ENCODE measurements at regions not wholly inside any gene's neighbourhood (a gene's known extent, or its start where the extent isn't known, plus 50 kb on each side); places are given as distances from the start of the nearest gene placed in this dataset.

DNA sequence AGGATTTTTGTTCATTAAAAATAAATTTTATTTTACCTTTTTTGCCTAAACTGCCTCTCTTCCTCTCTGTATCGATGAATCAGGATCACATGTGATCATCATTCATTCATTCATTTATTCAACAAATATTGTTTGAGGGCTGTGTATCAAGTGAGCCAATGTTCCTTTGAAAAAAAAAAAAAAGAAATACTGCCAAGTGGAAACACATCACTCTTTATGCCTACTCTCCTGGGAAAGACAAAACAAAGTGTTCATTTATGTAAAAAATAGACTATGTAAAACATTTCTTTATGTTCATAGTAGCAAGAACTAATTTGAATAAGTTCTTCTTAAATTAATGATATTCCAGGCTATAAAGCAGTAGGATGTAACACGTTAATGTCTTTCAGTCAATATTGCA is 233.1 kb downstream of the POSTN start:
- no peaks in the 10 kb centered on the region for H3K36me3 ChIP-seq (ENCODE audit: insufficient read depth, low read length)
- no peak overlapping the region for H3K4me3 ChIP-seq (ENCODE audit: low read length)
- H3K27me3 Mint-ChIP-seq: no peaks in the 10 kb centered on the region
- no peak overlapping the region for H3K4me3 Mint-ChIP-seq
- no peak for DNase-seq
- H3K27ac ChIP-seq (ENCODE audit: low read depth, low read length): no peak overlapping the region
- peaks cover 0 to 4% (median 2%) of the 10 kb centered on the region in 5 donors for H3K9me3 Mint-ChIP-seq
- no peaks in the 10 kb centered on the region for H3K27me3 ChIP-seq (ENCODE audit: insufficient read depth, low read length, poor library complexity, severe bottlenecking)
- H3K4me1 ChIP-seq (ENCODE audit: insufficient read depth, low read length): no peaks in the 10 kb centered on the region
- H3K36me3 Mint-ChIP-seq: no peaks in the 10 kb centered on the region
- H3K4me1 Mint-ChIP-seq: no peaks in the 10 kb centered on the region
- H3K27ac Mint-ChIP-seq: no peak overlapping the region
- ChIA-PET POLR2A (no interaction called here), CTCF (no interaction called here)
- H3K9me3 ChIP-seq (ENCODE audit: low read length): no peaks in the 10 kb centered on the region

DNA sequence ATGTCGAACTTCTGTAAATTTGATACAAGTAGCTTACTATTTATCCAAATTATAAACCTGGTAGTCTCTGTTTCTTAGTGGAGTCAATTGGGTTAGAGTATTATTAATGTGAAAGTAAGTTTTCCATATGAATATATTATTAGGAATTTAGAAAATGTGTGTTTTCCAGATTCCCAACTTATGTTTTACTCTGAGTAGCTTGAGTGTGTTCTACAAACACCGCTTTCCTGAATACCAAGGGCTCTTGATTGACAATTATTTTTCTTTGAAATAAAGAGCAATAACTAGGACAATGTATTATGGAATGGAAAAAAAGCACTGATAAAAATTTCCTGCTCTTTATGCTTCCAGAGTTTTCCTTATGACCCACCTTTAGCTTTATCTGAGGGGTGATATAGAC is 233.6 kb downstream of the POSTN start:
- Histone ChIP-seq H3K4me3 (ENCODE audit: low read length) (no peak overlapping the region), H3K27ac (ENCODE audit: low read depth, low read length) (no peak overlapping the region), H3K27me3 (ENCODE audit: insufficient read depth, low read length, poor library complexity, severe bottlenecking) (no peaks in the 10 kb centered on the region), H3K9me3 (ENCODE audit: low read length) (no peaks in the 10 kb centered on the region), H3K36me3 (ENCODE audit: insufficient read depth, low read length) (no peaks in the 10 kb centered on the region), H3K4me1 (ENCODE audit: insufficient read depth, low read length) (no peaks in the 10 kb centered on the region)
- Mint-ChIP-seq H3K4me1 (no peaks in the 10 kb centered on the region), H3K4me3 (no peak overlapping the region), H3K27me3 (no peaks in the 10 kb centered on the region), H3K36me3 (no peaks in the 10 kb centered on the region), H3K9me3 (peaks cover 0 to 4% (median under 1%) of the 10 kb centered on the region in 5 donors), H3K27ac (no peak overlapping the region)
- CTCF ChIA-PET: no interaction called here
- DNase-seq: no peak
- POLR2A ChIA-PET: no interaction called here

DNA sequence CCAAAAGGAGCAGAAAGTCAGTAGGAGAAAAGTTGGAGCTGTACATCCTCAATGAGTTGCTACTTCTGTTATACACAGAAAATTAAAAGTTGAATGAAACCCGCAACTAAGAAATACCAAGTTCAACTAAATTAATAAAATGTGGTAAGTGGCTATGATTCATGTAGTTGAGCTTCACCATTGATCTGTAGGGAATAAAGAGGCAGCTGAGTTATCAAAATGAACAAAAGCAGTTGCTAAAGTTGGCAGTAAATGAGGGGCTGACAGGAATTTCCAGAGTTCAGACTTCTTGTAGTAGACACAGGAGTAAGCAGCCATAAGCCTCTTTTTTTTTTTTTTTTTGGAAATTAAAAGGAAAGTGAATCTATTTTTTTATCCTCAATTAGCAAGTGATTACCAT is 234.6 kb downstream of the POSTN start:
- Histone ChIP-seq H3K36me3 (ENCODE audit: insufficient read depth, low read length) (no peaks in the 10 kb centered on the region), H3K4me1 (ENCODE audit: insufficient read depth, low read length) (no peaks in the 10 kb centered on the region), H3K27ac (ENCODE audit: low read depth, low read length) (no peak overlapping the region), H3K9me3 (ENCODE audit: low read length) (no peaks in the 10 kb centered on the region), H3K4me3 (ENCODE audit: low read length) (no peak overlapping the region), H3K27me3 (ENCODE audit: insufficient read depth, low read length, poor library complexity, severe bottlenecking) (no peaks in the 10 kb centered on the region)
- ChIA-PET POLR2A (no interaction called here), CTCF (no interaction called here)
- no peak for DNase-seq
- no peaks in the 10 kb centered on the region for H3K36me3 Mint-ChIP-seq
- no peak overlapping the region for H3K27ac Mint-ChIP-seq
- no peak overlapping the region for H3K4me3 Mint-ChIP-seq
- no peaks in the 10 kb centered on the region for H3K27me3 Mint-ChIP-seq
- peaks cover 0 to 4% (median 2%) of the 10 kb centered on the region in 5 donors for H3K9me3 Mint-ChIP-seq
- no peaks in the 10 kb centered on the region for H3K4me1 Mint-ChIP-seq

DNA sequence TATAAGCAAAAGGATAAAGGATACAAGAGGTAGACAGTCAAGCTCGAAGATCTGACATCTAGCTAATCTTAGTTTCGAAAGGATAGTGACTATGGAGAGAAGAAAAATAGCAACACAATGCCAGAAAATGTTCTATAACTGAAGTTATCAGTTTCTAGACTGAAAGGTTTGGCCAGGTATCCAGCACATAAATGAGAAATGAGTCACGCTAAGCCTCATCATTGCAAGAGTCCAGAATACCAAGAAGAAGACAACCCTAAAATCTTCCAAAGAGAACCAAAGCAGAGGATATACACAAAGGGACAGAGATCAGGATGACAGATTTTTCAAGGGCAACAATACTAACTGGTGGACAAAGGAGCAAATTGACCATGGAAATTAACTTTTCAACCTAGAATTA is 237.0 kb downstream of the POSTN start:
- H3K4me1 ChIP-seq (ENCODE audit: insufficient read depth, low read length): no peaks in the 10 kb centered on the region
- ChIA-PET CTCF (no interaction called here), POLR2A (no interaction called here)
- H3K4me3 Mint-ChIP-seq: no peak overlapping the region
- H3K4me3 ChIP-seq (ENCODE audit: low read length): no peak overlapping the region
- no peak overlapping the region for H3K27ac Mint-ChIP-seq
- H3K36me3 Mint-ChIP-seq: no peaks in the 10 kb centered on the region
- no peaks in the 10 kb centered on the region for H3K27me3 Mint-ChIP-seq
- no peaks in the 10 kb centered on the region for H3K27me3 ChIP-seq (ENCODE audit: insufficient read depth, low read length, poor library complexity, severe bottlenecking)
- no peak overlapping the region for H3K27ac ChIP-seq (ENCODE audit: low read depth, low read length)
- peaks cover 0 to 7% (median 1%) of the 10 kb centered on the region in 5 donors for H3K9me3 Mint-ChIP-seq
- DNase-seq: no peak
- H3K9me3 ChIP-seq (ENCODE audit: low read length): no peaks in the 10 kb centered on the region
- no peaks in the 10 kb centered on the region for H3K36me3 ChIP-seq (ENCODE audit: insufficient read depth, low read length)
- H3K4me1 Mint-ChIP-seq: no peaks in the 10 kb centered on the region

DNA sequence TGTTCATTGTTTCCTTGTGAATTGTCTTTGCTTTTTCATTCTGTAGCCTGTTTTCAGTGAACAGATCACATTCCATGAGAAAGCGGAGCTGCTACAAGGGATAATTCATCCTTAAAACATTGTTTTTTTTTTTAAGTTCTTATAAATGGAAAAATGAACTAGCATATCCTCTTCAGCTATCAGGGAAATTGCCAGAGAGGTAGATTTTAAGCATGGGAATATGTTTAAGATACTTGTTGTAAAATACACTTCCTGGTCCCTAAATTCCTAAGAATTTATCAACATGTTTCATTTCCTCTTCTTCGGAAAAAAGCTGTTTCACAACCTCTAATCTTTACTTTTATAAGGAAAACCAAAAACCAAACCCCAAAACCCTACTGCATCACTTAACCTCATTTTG is 238.0 kb downstream of the POSTN start:
- H3K4me3 ChIP-seq (ENCODE audit: low read length): no peak overlapping the region
- ChIA-PET CTCF (no interaction called here), POLR2A (no interaction called here)
- H3K36me3 ChIP-seq (ENCODE audit: insufficient read depth, low read length): no peaks in the 10 kb centered on the region
- H3K36me3 Mint-ChIP-seq: no peaks in the 10 kb centered on the region
- no peaks in the 10 kb centered on the region for H3K4me1 ChIP-seq (ENCODE audit: insufficient read depth, low read length)
- no peaks in the 10 kb centered on the region for H3K9me3 ChIP-seq (ENCODE audit: low read length)
- peaks cover 0 to 7% (median 1%) of the 10 kb centered on the region in 5 donors for H3K9me3 Mint-ChIP-seq
- no peak overlapping the region for H3K27ac ChIP-seq (ENCODE audit: low read depth, low read length)
- H3K4me1 Mint-ChIP-seq: no peaks in the 10 kb centered on the region
- DNase-seq: no peak
- H3K4me3 Mint-ChIP-seq: no peak overlapping the region
- H3K27me3 Mint-ChIP-seq: no peaks in the 10 kb centered on the region
- no peaks in the 10 kb centered on the region for H3K27me3 ChIP-seq (ENCODE audit: insufficient read depth, low read length, poor library complexity, severe bottlenecking)
- H3K27ac Mint-ChIP-seq: no peak overlapping the region

DNA sequence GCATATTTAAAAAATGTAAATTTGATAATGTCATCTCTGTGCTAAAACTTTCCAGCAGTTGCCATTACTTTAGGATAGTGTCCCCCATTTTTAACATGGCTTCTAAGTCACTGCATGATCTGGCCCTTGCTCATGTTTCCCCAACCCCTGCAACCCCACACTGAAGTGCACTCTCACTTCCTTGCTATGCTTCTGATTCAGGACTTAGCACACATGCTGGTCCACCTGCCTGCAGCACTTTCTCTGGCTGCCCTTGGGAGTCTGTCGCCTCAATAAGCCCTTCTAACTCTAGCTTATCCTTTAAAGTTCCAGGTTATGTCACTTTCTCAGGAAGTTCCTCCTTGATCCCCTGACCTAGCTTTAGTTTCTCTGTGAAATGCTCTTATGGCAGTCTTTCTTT is 241.0 kb downstream of the POSTN start:
- Mint-ChIP-seq H3K9me3 (peaks cover 0 to 5% (median 3%) of the 10 kb centered on the region in 5 donors), H3K4me3 (no peak overlapping the region), H3K27ac (no peak overlapping the region), H3K27me3 (peaks cover 0 to 2% of the 10 kb centered on the region in 2 donors), H3K36me3 (no peaks in the 10 kb centered on the region), H3K4me1 (no peaks in the 10 kb centered on the region)
- Histone ChIP-seq H3K4me1 (ENCODE audit: insufficient read depth, low read length) (no peaks in the 10 kb centered on the region), H3K36me3 (ENCODE audit: insufficient read depth, low read length) (no peaks in the 10 kb centered on the region), H3K27me3 (ENCODE audit: insufficient read depth, low read length, poor library complexity, severe bottlenecking) (no peaks in the 10 kb centered on the region), H3K4me3 (ENCODE audit: low read length) (no peak overlapping the region), H3K9me3 (ENCODE audit: low read length) (no peaks in the 10 kb centered on the region), H3K27ac (ENCODE audit: low read depth, low read length) (no peak overlapping the region)
- DNase-seq: no peak
- CTCF ChIA-PET: no interaction called here
- POLR2A ChIA-PET: no interaction called here

DNA sequence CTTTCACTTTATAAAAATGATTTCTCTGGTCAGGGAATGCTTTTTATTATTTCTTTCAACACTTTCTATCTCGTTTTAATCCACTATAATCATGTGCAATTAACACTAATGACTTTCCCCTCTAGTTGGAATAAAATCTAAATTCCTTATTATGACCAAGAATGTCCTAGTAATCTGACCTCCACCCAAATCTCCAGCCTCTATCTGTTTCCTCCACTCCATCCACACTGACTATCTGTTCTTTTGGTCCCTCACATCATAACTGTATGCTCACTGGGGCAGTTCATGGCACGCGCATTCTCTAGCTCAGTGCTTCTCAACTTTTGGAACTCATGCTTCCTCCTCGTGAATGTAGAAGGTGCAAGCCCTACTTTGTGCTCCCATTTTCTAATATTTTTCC is 244.7 kb downstream of the POSTN start:
- no peak overlapping the region for H3K27ac Mint-ChIP-seq
- CTCF ChIA-PET: no interaction called here

DNA sequence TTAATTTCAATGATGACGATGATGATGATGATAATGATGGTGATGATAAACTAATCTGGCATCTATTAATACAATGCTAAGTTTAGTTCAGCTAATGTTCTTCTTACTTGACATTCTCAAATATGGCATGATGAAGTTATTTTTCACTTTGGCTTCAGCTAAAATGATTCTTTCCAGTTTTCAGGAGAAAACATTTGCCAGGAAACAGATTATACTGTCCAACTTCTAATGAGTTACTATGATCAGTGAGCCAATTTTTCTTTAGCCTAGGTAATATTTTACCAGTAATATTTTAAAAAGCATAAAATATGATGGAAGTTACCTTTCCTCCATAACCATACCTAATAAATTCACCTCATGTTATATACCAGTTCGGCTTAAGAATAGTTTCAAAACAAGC is 245.7 kb upstream of the CSNK1A1L start:
- no peaks in the 10 kb centered on the region for H3K4me1 ChIP-seq (ENCODE audit: insufficient read depth, low read length)
- H3K4me3 ChIP-seq (ENCODE audit: low read length): no peak overlapping the region
- no peaks in the 10 kb centered on the region for H3K4me1 Mint-ChIP-seq
- CTCF ChIA-PET: no interaction called here
- POLR2A ChIA-PET: no interaction called here
- H3K27me3 Mint-ChIP-seq: peaks cover 0 to 2% of the 10 kb centered on the region in 2 donors
- no peaks in the 10 kb centered on the region for H3K36me3 ChIP-seq (ENCODE audit: insufficient read depth, low read length)
- H3K9me3 Mint-ChIP-seq: peaks cover 0 to 13% (median 3%) of the 10 kb centered on the region in 5 donors
- H3K27ac Mint-ChIP-seq: no peak overlapping the region
- no peaks in the 10 kb centered on the region for H3K36me3 Mint-ChIP-seq
- H3K4me3 Mint-ChIP-seq: no peak overlapping the region
- H3K27me3 ChIP-seq (ENCODE audit: insufficient read depth, low read length, poor library complexity, severe bottlenecking): no peaks in the 10 kb centered on the region
- H3K27ac ChIP-seq (ENCODE audit: low read depth, low read length): no peak overlapping the region
- no peak for DNase-seq
- H3K9me3 ChIP-seq (ENCODE audit: low read length): no peaks in the 10 kb centered on the region

More for the DNA sequence above, 244.7 kb downstream of the POSTN start:
- no peak overlapping the region for H3K4me3 Mint-ChIP-seq
- Histone ChIP-seq H3K27ac (ENCODE audit: low read depth, low read length) (no peak overlapping the region), H3K4me3 (ENCODE audit: low read length) (no peak overlapping the region), H3K4me1 (ENCODE audit: insufficient read depth, low read length) (no peaks in the 10 kb centered on the region), H3K36me3 (ENCODE audit: insufficient read depth, low read length) (no peaks in the 10 kb centered on the region), H3K9me3 (ENCODE audit: low read length) (no peaks in the 10 kb centered on the region), H3K27me3 (ENCODE audit: insufficient read depth, low read length, poor library complexity, severe bottlenecking) (no peaks in the 10 kb centered on the region)
- DNase-seq: no peak
- H3K9me3 Mint-ChIP-seq: peaks cover 0 to 9% (median 3%) of the 10 kb centered on the region in 5 donors
- H3K36me3 Mint-ChIP-seq: no peaks in the 10 kb centered on the region
- H3K27me3 Mint-ChIP-seq: peaks cover 0 to 2% of the 10 kb centered on the region in 2 donors
- POLR2A ChIA-PET: no interaction called here
- no peaks in the 10 kb centered on the region for H3K4me1 Mint-ChIP-seq

DNA sequence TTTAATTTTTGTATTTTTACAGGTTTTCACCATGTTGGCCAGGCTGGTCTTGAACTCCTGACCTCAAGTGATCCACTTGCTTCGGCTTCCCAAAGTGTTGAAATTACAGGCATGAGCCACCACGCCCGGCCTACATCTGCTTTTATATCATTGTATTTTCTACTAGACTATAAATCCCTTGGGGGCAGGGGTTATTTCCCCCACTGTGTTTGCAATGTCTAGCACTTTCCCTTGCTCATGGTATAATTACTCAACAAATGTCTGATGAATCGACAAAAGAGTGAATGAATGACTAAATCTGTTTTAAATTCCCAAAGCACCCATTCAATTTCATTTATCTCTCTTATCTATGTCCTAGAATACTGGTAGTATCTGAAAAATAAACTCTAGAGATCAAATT is 244.5 kb upstream of the CSNK1A1L start:
- Histone ChIP-seq H3K36me3 (ENCODE audit: insufficient read depth, low read length) (no peaks in the 10 kb centered on the region), H3K4me1 (ENCODE audit: insufficient read depth, low read length) (no peaks in the 10 kb centered on the region), H3K4me3 (ENCODE audit: low read length) (no peak overlapping the region), H3K27me3 (ENCODE audit: insufficient read depth, low read length, poor library complexity, severe bottlenecking) (no peaks in the 10 kb centered on the region), H3K9me3 (ENCODE audit: low read length) (no peaks in the 10 kb centered on the region), H3K27ac (ENCODE audit: low read depth, low read length) (no peak overlapping the region)
- no peak for DNase-seq
- CTCF ChIA-PET: no interaction called here
- Mint-ChIP-seq H3K4me3 (no peak overlapping the region), H3K36me3 (no peaks in the 10 kb centered on the region), H3K4me1 (no peaks in the 10 kb centered on the region), H3K9me3 (peaks cover 0 to 13% (median 3%) of the 10 kb centered on the region in 5 donors), H3K27ac (no peak overlapping the region), H3K27me3 (peaks cover 0 to 2% of the 10 kb centered on the region in 2 donors)
- POLR2A ChIA-PET: no interaction called here

Data from CD8-positive, alpha-beta memory T cell (primary cell).